T-helper 1 cell treated with Interleukin-12 subunit alpha and Interleukin-12 subunit beta and Interleukin-4 antibody, amounts not matched to agents 30 μg/mL and 1 μg/mL, for 36 hours (primary cell): ENCODE measurements at regions not wholly inside any gene's neighbourhood (a gene's known extent, or its start where the extent isn't known, plus 50 kb on each side); places are given as distances from the start of the nearest gene placed in this dataset.
"Not testable (repeated sequence)": the region's sequence is repeated elsewhere in the genome, so short reads cannot be mapped to it uniquely, and the experiment has no call there.

Experiments
- H3K27ac Mint-ChIP-seq: one replicate; pipeline ENCODE4 v1.8.0; 2021; ENCODE audit warnings: mild to moderate bottlenecking, mixed read lengths
- H3K27me3 Mint-ChIP-seq: one replicate; pipeline ENCODE4 v1.8.0; 2021; ENCODE audit warnings: low read depth, mixed read lengths
- H3K36me3 Mint-ChIP-seq: one replicate; pipeline ENCODE4 v1.8.0; 2021; ENCODE audit warnings: low read depth, mixed read lengths
- H3K4me1 Mint-ChIP-seq: one replicate; pipeline ENCODE4 v1.8.0; 2021; ENCODE audit warnings: low read depth, mixed read lengths
- H3K4me3 Mint-ChIP-seq: one replicate; pipeline ENCODE4 v1.8.0; 2021; ENCODE audit warnings: mild to moderate bottlenecking, moderate library complexity, mixed read lengths
- H3K9me3 Mint-ChIP-seq: one replicate; pipeline ENCODE4 v1.8.0; 2021; ENCODE audit warnings: mixed read lengths

GRCh38 chr3:31307131-31307785 lies 225.5 kb upstream of the STT3B start:
- Mint-ChIP-seq H3K4me3 (no peak overlapping the region), H3K27me3 (no peaks in the 10 kb centered on the region), H3K4me1 (peaks cover 10% of the 10 kb centered on the region), H3K9me3 (peaks cover 8% of the 10 kb centered on the region), H3K27ac (no peak overlapping the region), H3K36me3 (peaks cover 2% of the 10 kb centered on the region)

- peaks cover 36% of the 10 kb centered on the region for H3K9me3 Mint-ChIP-seq
- H3K4me3 Mint-ChIP-seq, result no peak overlapping the region
- peaks cover 15% of the 10 kb centered on the region for H3K4me1 Mint-ChIP-seq
- H3K27ac Mint-ChIP-seq, result no peak overlapping the region
- H3K27me3 Mint-ChIP-seq, result no peaks in the 10 kb centered on the region
- peaks cover 9% of the 10 kb centered on the region for H3K36me3 Mint-ChIP-seq
Observed at GRCh38 chr3:31311559-31311958, 221.2 kb upstream of the STT3B start.

GRCh38 chr3:31312400-31312799 lies 220.3 kb upstream of the STT3B start:
- H3K36me3 Mint-ChIP-seq, result peaks cover 10% of the 10 kb centered on the region
- no peak overlapping the region for H3K4me3 Mint-ChIP-seq
- no peaks in the 10 kb centered on the region for H3K27me3 Mint-ChIP-seq
- peaks cover 15% of the 10 kb centered on the region for H3K4me1 Mint-ChIP-seq
- H3K9me3 Mint-ChIP-seq, result peaks cover 39% of the 10 kb centered on the region
- H3K27ac Mint-ChIP-seq, result no peak overlapping the region

- peaks cover 10% of the 10 kb centered on the region for H3K36me3 Mint-ChIP-seq
- H3K27me3 Mint-ChIP-seq, result no peaks in the 10 kb centered on the region
- no peak overlapping the region for H3K4me3 Mint-ChIP-seq
- H3K9me3 Mint-ChIP-seq, result peaks cover 37% of the 10 kb centered on the region
- no peak overlapping the region for H3K27ac Mint-ChIP-seq
- peaks cover 9% of the 10 kb centered on the region for H3K4me1 Mint-ChIP-seq
Observed at GRCh38 chr3:31314258-31314657, 218.5 kb upstream of the STT3B start.

- Mint-ChIP-seq H3K9me3 (peaks cover 40% of the 10 kb centered on the region), H3K4me1 (no peaks in the 10 kb centered on the region), H3K27me3 (peaks cover 3% of the 10 kb centered on the region), H3K27ac (no peak overlapping the region), H3K4me3 (no peak overlapping the region), H3K36me3 (peaks cover 9% of the 10 kb centered on the region)
Observed at GRCh38 chr3:31319332-31319731, 213.4 kb upstream of the STT3B start.

- Mint-ChIP-seq H3K4me1 (no peaks in the 10 kb centered on the region), H3K4me3 (no peak overlapping the region), H3K27ac (no peak overlapping the region), H3K36me3 (peaks cover 4% of the 10 kb centered on the region), H3K27me3 (peaks cover 3% of the 10 kb centered on the region), H3K9me3 (peaks cover 20% of the 10 kb centered on the region)
Observed at GRCh38 chr3:31321620-31322019, 211.1 kb upstream of the STT3B start.

- H3K36me3 Mint-ChIP-seq, result peaks cover 3% of the 10 kb centered on the region
- peaks cover 3% of the 10 kb centered on the region for H3K27me3 Mint-ChIP-seq
- no peak overlapping the region for H3K4me3 Mint-ChIP-seq
- H3K4me1 Mint-ChIP-seq, result no peaks in the 10 kb centered on the region
- H3K27ac Mint-ChIP-seq, result no peak overlapping the region
- peaks cover 17% of the 10 kb centered on the region for H3K9me3 Mint-ChIP-seq
Observed at GRCh38 chr3:31322460-31322859, 210.3 kb upstream of the STT3B start.

GRCh38 chr3:31327826-31328357 lies 204.8 kb upstream of the STT3B start:
- not testable (repeated sequence) for H3K27me3 Mint-ChIP-seq, H3K4me1 Mint-ChIP-seq, H3K4me3 Mint-ChIP-seq, H3K27ac Mint-ChIP-seq
- Mint-ChIP-seq H3K9me3 (peaks cover 26% of the 10 kb centered on the region), H3K36me3 (peaks cover 11% of the 10 kb centered on the region)

- Mint-ChIP-seq H3K9me3 (peaks cover 22% of the 10 kb centered on the region), H3K36me3 (peaks cover 9% of the 10 kb centered on the region), H3K4me3 (no peak overlapping the region), H3K27ac (no peak overlapping the region), H3K27me3 (no peaks in the 10 kb centered on the region), H3K4me1 (peaks cover 3% of the 10 kb centered on the region)
Observed at GRCh38 chr3:31331278-31331677, 201.4 kb upstream of the STT3B start.

- Mint-ChIP-seq H3K36me3 (peaks cover 13% of the 10 kb centered on the region), H3K4me3 (no peak overlapping the region), H3K27ac (no peak overlapping the region), H3K4me1 (no peaks in the 10 kb centered on the region), H3K27me3 (no peaks in the 10 kb centered on the region), H3K9me3 (peaks cover 27% of the 10 kb centered on the region)
Observed at GRCh38 chr3:31341130-31341529, 191.6 kb upstream of the STT3B start.

- H3K36me3 Mint-ChIP-seq, result peaks cover 13% of the 10 kb centered on the region
- no peak overlapping the region for H3K27ac Mint-ChIP-seq
- peaks cover 31% of the 10 kb centered on the region for H3K9me3 Mint-ChIP-seq
- H3K4me3 Mint-ChIP-seq, result no peak overlapping the region
- H3K4me1 Mint-ChIP-seq, result peaks cover 3% of the 10 kb centered on the region
- no peaks in the 10 kb centered on the region for H3K27me3 Mint-ChIP-seq
Observed at GRCh38 chr3:31343075-31343474, 189.7 kb upstream of the STT3B start.

- no peak overlapping the region for H3K27ac Mint-ChIP-seq
- no peak overlapping the region for H3K4me3 Mint-ChIP-seq
- H3K4me1 Mint-ChIP-seq, result peaks cover 3% of the 10 kb centered on the region
- peaks cover 13% of the 10 kb centered on the region for H3K36me3 Mint-ChIP-seq
- H3K27me3 Mint-ChIP-seq, result no peaks in the 10 kb centered on the region
- H3K9me3 Mint-ChIP-seq, result peaks cover 37% of the 10 kb centered on the region
Observed at GRCh38 chr3:31345581-31345980, 187.1 kb upstream of the STT3B start.

GRCh38 chr3:31346542-31346979 lies 186.2 kb upstream of the STT3B start:
- H3K4me1 Mint-ChIP-seq, result peaks cover 3% of the 10 kb centered on the region
- peaks cover 40% of the 10 kb centered on the region for H3K9me3 Mint-ChIP-seq
- H3K27me3 Mint-ChIP-seq, result no peaks in the 10 kb centered on the region
- H3K36me3 Mint-ChIP-seq, result peaks cover 13% of the 10 kb centered on the region
- no peak overlapping the region for H3K27ac Mint-ChIP-seq
- H3K4me3 Mint-ChIP-seq, result no peak overlapping the region

- H3K4me1 Mint-ChIP-seq, result peaks cover 3% of the 10 kb centered on the region
- H3K27me3 Mint-ChIP-seq, result no peaks in the 10 kb centered on the region
- H3K4me3 Mint-ChIP-seq, result no peak overlapping the region
- H3K9me3 Mint-ChIP-seq, result peaks cover 39% of the 10 kb centered on the region
- no peak overlapping the region for H3K27ac Mint-ChIP-seq
- peaks cover 9% of the 10 kb centered on the region for H3K36me3 Mint-ChIP-seq
Observed at GRCh38 chr3:31349001-31349748, 183.6 kb upstream of the STT3B start.

GRCh38 chr3:31350307-31350706 lies 182.4 kb upstream of the STT3B start:
- H3K9me3 Mint-ChIP-seq, result peaks cover 36% of the 10 kb centered on the region
- peaks cover 3% of the 10 kb centered on the region for H3K4me1 Mint-ChIP-seq
- no peaks in the 10 kb centered on the region for H3K27me3 Mint-ChIP-seq
- no peak overlapping the region for H3K27ac Mint-ChIP-seq
- no peak overlapping the region for H3K4me3 Mint-ChIP-seq
- peaks cover 6% of the 10 kb centered on the region for H3K36me3 Mint-ChIP-seq
